ENCODE measurements at regions not wholly inside any gene's neighbourhood (a gene's known extent, or its start where the extent isn't known, plus 50 kb on each side); places are given as distances from the start of the nearest gene placed in this dataset.

- DNase-seq (ENCODE audit: low read depth): no peak
Observed at GRCh38 chr10:91691981-91692380, 59.1 kb upstream of the PPP1R3C start.

GRCh38 chr10:91690996-91691676 is 58.3 kb upstream of the PPP1R3C start:
- no peak for DNase-seq (ENCODE audit: low read depth)

GRCh38 chr10:91690412-91690811 is 57.5 kb upstream of the PPP1R3C start:
- no peak for DNase-seq (ENCODE audit: low read depth)

GRCh38 chr10:91689731-91690168 is 56.9 kb upstream of the PPP1R3C start:
- peak; percentile 80 for DNase-seq (ENCODE audit: low read depth)

GRCh38 chr10:91684841-91685240 is 52.0 kb upstream of the PPP1R3C start:
- DNase-seq (ENCODE audit: low read depth): no peak

GRCh38 chr10:91683975-91684374 is 51.1 kb upstream of the PPP1R3C start:
- DNase-seq (ENCODE audit: low read depth): peak; percentile 14

- DNase-seq (ENCODE audit: low read depth): no peak
Observed at GRCh38 chr10:91682912-91683311, 50.0 kb upstream of the PPP1R3C start.

Data from myocyte (in vitro differentiated cells).